H1 (cell line): ENCODE measurements at regions not wholly inside any gene's neighbourhood (a gene's known extent, or its start where the extent isn't known, plus 50 kb on each side); places are given as distances from the start of the nearest gene placed in this dataset.

Experiments
- CTCF ChIA-PET: fragments of 300-600 bp; sonication (Branson Sonifier 250); formaldehyde crosslinking; loops from one replicate; lab custom pipeline; 2021; ENCODE audit not compliant: partially characterized antibody; lab: Charles Lee
- POLR2A ChIA-PET: fragments of 300-600 bp; sonication (Branson Sonifier 250); formaldehyde crosslinking; loops from one replicate; lab custom pipeline; 2021; ENCODE audit warnings: inconsistent platforms; ENCODE audit not compliant: partially characterized antibody; lab: Charles Lee
- DNase-seq, 2 experiments: peaks; one replicate each; pipeline versions ENCODE4 v3.0.0 to v3.0.0-alpha.2; 2010 to 2022; ENCODE audit warnings: low spot score in 2 of 2, low read depth in 1 of 2, mixed read lengths in 1 of 2
- FAIRE-seq: peaks from 2 replicates; lab custom pipeline; 2011; peaks lifted over from hg19 to GRCh38; lab: Jason Lieb, UNC
- H2AFZ ChIP-seq: 2 replicates; pipeline ENCODE4 v1.8.1; 2012; ENCODE audit warnings: low read length, inconsistent platforms
- H2AK5ac ChIP-seq: 2 replicates; pipeline ENCODE4 v1.6.1; 2013; ENCODE audit warnings: low read depth, low read length
- H2BK120ac ChIP-seq: replicated peaks from 2 replicates; pipeline ENCODE3; 2013; ENCODE audit warnings: low read depth, low read length, inconsistent platforms
- H2BK12ac ChIP-seq: 2 replicates; pipeline ENCODE4 v1.6.1; 2013; ENCODE audit warnings: low read depth, low read length
- H2BK15ac ChIP-seq: 2 replicates; pipeline ENCODE4 v1.6.1; 2013; ENCODE audit warnings: low read length
- H2BK20ac ChIP-seq: 2 replicates; pipeline ENCODE4 v1.6.1; 2013; ENCODE audit warnings: low read length
- H2BK5ac ChIP-seq: 2 replicates; pipeline ENCODE4 v1.6.1; 2013; ENCODE audit warnings: low read depth, low read length
- H3K14ac ChIP-seq: 2 replicates; pipeline ENCODE4 v1.6.1; 2013; ENCODE audit warnings: inconsistent platforms; ENCODE audit not compliant: insufficient read length
- H3K18ac ChIP-seq: 2 replicates; pipeline ENCODE4 v1.6.1; 2013; ENCODE audit warnings: low read length; ENCODE audit errors: extremely low read depth
- H3K23ac ChIP-seq: 2 replicates; pipeline ENCODE4 v1.6.1; 2013; ENCODE audit warnings: inconsistent platforms; ENCODE audit not compliant: insufficient read length
- H3K23me2 ChIP-seq: 2 replicates; pipeline ENCODE4 v1.6.1; 2013; ENCODE audit warnings: low read depth, low read length
- H3K27ac ChIP-seq: 2 replicates; pipeline ENCODE4 v1.6.1; 2011; ENCODE audit warnings: low read depth, low read length, inconsistent platforms
- H3K27me3 ChIP-seq, 4 experiments: replicated peaks in 1 of 4; 1 replicate in 1 of 4; 2 replicates in 3 of 4; pipeline versions ENCODE4 v1.6.1 to v1.8.1; 2011 to 2013; ENCODE audit warnings: low read length in 3 of 4, mild to moderate bottlenecking in 3 of 4, inconsistent platforms in 2 of 4, mixed read lengths in 2 of 4, moderate library complexity in 1 of 4; ENCODE audit not compliant: control insufficient read depth in 3 of 4, insufficient read depth in 3 of 4; ENCODE audit errors: extremely low read depth in 1 of 4
- H3K36me3 ChIP-seq, 4 experiments: 2 replicates each; pipeline versions ENCODE4 v1.6.1 to v1.8.1; 2011 to 2013; ENCODE audit warnings: mild to moderate bottlenecking in 4 of 4, low read length in 3 of 4, moderate library complexity in 2 of 4, control low read depth in 1 of 4, inconsistent platforms in 1 of 4; ENCODE audit not compliant: insufficient read depth in 4 of 4, control insufficient read depth in 2 of 4
- H3K4ac ChIP-seq: replicated peaks from 2 replicates; pipeline ENCODE3; 2013; ENCODE audit warnings: low read length, low read depth, mixed read lengths, inconsistent platforms; ENCODE audit not compliant: insufficient read length
- H3K4me1 ChIP-seq, 4 experiments: replicated peaks in 1 of 4; 1 replicate in 1 of 4; 2 replicates in 3 of 4; pipeline versions ENCODE4 v1.6.1 to v1.8.1; 2011 to 2013; ENCODE audit warnings: low read length in 3 of 4, inconsistent platforms in 2 of 4, mixed read lengths in 1 of 4; ENCODE audit not compliant: insufficient read depth in 4 of 4, control insufficient read depth in 3 of 4
- H3K4me2 ChIP-seq, 2 experiments: 2 replicates each; pipeline versions ENCODE4 v1.6.1 to v1.8.1; 2011 to 2013; ENCODE audit warnings: low read depth in 2 of 2, low read length in 2 of 2, control low read depth in 1 of 2, inconsistent platforms in 1 of 2, mild to moderate bottlenecking in 1 of 2; ENCODE audit not compliant: insufficient read depth in 1 of 2
- H3K4me3 ChIP-seq, 4 experiments: fragments of 200-600, 300-600 bp in 1 of 4; sonication (generic), shearing (Covaris generic), sonication (Bioruptor Twin) in 1 of 4; 2 replicates each; pipeline versions ENCODE4 v1.5.1 to v1.8.1; 2011 to 2016; ENCODE audit warnings: low read length in 4 of 4, low read depth in 3 of 4, control low read depth in 2 of 4, inconsistent platforms in 2 of 4, mild to moderate bottlenecking in 2 of 4, mixed read lengths in 1 of 4, moderate library complexity in 1 of 4; ENCODE audit not compliant: insufficient read depth in 2 of 4; ENCODE audit errors: extremely low read depth in 1 of 4
- H3K56ac ChIP-seq: replicated peaks from 2 replicates; pipeline ENCODE3; 2013; ENCODE audit warnings: low read depth, mild to moderate bottlenecking, mixed read lengths, low read length, inconsistent platforms; ENCODE audit not compliant: insufficient read length
- H3K79me1 ChIP-seq: 2 replicates; pipeline ENCODE4 v1.6.1; 2013; ENCODE audit warnings: low read depth, low read length, control low read depth
- H3K79me2 ChIP-seq, 2 experiments: 2 replicates each; pipeline versions ENCODE4 v1.6.1 to v1.8.1; 2012 to 2013; ENCODE audit warnings: low read length in 2 of 2, mild to moderate bottlenecking in 2 of 2, inconsistent platforms in 1 of 2; ENCODE audit not compliant: insufficient read depth in 2 of 2, control insufficient read depth in 1 of 2
- H3K9ac ChIP-seq, 4 experiments: replicated peaks in 1 of 4; 1 replicate in 1 of 4; 2 replicates in 3 of 4; pipeline versions ENCODE4 v1.6.1 to v1.8.1; 2011 to 2013; ENCODE audit warnings: low read depth in 3 of 4, low read length in 3 of 4, control low read depth in 2 of 4, mild to moderate bottlenecking in 2 of 4, moderate library complexity in 2 of 4, inconsistent platforms in 1 of 4; ENCODE audit errors: extremely low read depth in 1 of 4
- H3K9me3 ChIP-seq, 2 experiments: 2 replicates each; pipeline versions ENCODE4 v1.6.1 to v1.8.1; 2012 to 2013; ENCODE audit warnings: mild to moderate bottlenecking in 2 of 2, moderate library complexity in 2 of 2, control low read depth in 1 of 2, inconsistent platforms in 1 of 2, low read depth in 1 of 2, low read length in 1 of 2, mixed read lengths in 1 of 2; ENCODE audit not compliant: insufficient read depth in 2 of 2
- H4K20me1 ChIP-seq, 2 experiments: replicated peaks in 1 of 2; 2 replicates each; pipeline versions ENCODE3 to v1.8.1; 2011 to 2013; ENCODE audit warnings: inconsistent platforms in 2 of 2, low read length in 2 of 2, mild to moderate bottlenecking in 1 of 2; ENCODE audit not compliant: insufficient read depth in 2 of 2, control insufficient read depth in 1 of 2
- H4K5ac ChIP-seq: 2 replicates; pipeline ENCODE4 v1.6.1; 2013; ENCODE audit warnings: low read length, low read depth, mixed read lengths, inconsistent platforms; ENCODE audit not compliant: insufficient read length
- H4K8ac ChIP-seq: 2 replicates; pipeline ENCODE4 v1.8.0; 2013; ENCODE audit warnings: mild to moderate bottlenecking, moderate library complexity, low read length, inconsistent platforms; ENCODE audit not compliant: insufficient read depth; ENCODE audit errors: extremely low read depth
- H4K91ac ChIP-seq: replicated peaks from 2 replicates; pipeline ENCODE3; 2013; ENCODE audit warnings: low read length, mixed read lengths, inconsistent platforms; ENCODE audit not compliant: insufficient read length
- CTCF ChIP-seq, 3 experiments: IDR thresholded peaks; 1 replicate in 2 of 3; 2 replicates in 1 of 3; pipeline versions ENCODE4 v1.5.1 to v1.6.1; 2011; ENCODE audit warnings: low read length in 3 of 3, mild to moderate bottlenecking in 3 of 3, inconsistent platforms in 2 of 3, low read depth in 1 of 3, moderate library complexity in 1 of 3; ENCODE audit not compliant: insufficient read depth in 1 of 3; ENCODE audit errors: control extremely low read depth in 1 of 3
- MAFK ChIP-seq: IDR thresholded peaks from 2 replicates; pipeline ENCODE4 v1.6.1; 2012; ENCODE audit warnings: low read depth, mild to moderate bottlenecking, improper control_type of control experiment, low read length
- WGBS, 2 experiments: shearing (Covaris generic) in 1 of 2; methylation state at CpG; one replicate each; pipeline versions ENCODE4 v1.1.6 to v1.1.7; 2013 to 2015; ENCODE audit warnings: low lambda C conversion rate in 2 of 2, mixed read lengths in 2 of 2, inconsistent platforms in 1 of 2, low coverage in 1 of 2, missing lambda C conversion rate in 1 of 2; ENCODE audit not compliant: insufficient replicate concordance in 2 of 2, insufficient coverage in 1 of 2, insufficient read length in 1 of 2; ENCODE audit errors: extremely low coverage in 1 of 2, missing lambda C conversion rate in 1 of 2; 5-methylcytosine and 5-hydroxymethylcytosine counted together

GRCh38 chr4:66246643-66247042 lies 576.4 kb upstream of the EPHA5 start:
- WGBS, 2 experiments: 0% methylated on average over 1 of the region's 1 CpG; no CpG with 5 or more reads in 1 of the 2 experiments
- no peaks in the 10 kb centered on the region for H3K36me3 ChIP-seq
- H2BK12ac ChIP-seq: no peak overlapping the region
- H2BK5ac ChIP-seq: no peak overlapping the region
- no peak overlapping the region for H2BK15ac ChIP-seq
- H2AFZ ChIP-seq: no peak overlapping the region
- no peak overlapping the region for H3K27ac ChIP-seq
- no peak overlapping the region for H3K23ac ChIP-seq
- H3K9me3 ChIP-seq: no peaks in the 10 kb centered on the region
- H3K56ac ChIP-seq: no peak overlapping the region
- no peak overlapping the region for H2BK120ac ChIP-seq
- H4K91ac ChIP-seq: no peak overlapping the region
- DNase-seq (no peak), FAIRE-seq (no peak)
- no peaks in the 10 kb centered on the region for H3K79me1 ChIP-seq
- no peak overlapping the region for H2BK20ac ChIP-seq
- POLR2A ChIA-PET: no interaction called here
- H3K27me3 ChIP-seq: no peaks in the 10 kb centered on the region
- no peak overlapping the region for H3K4me2 ChIP-seq
- no peak overlapping the region for H3K4ac ChIP-seq
- no peak for TF ChIP-seq MAFK
- TF ChIP-seq CTCF (IDR thresholded peaks at IDR 0.05; ENCODE audit: control extremely low read depth in 1 of 3, insufficient read depth in 1 of 3, low read depth in 1 of 3, low read length in 3 of 3): no peak
- H3K14ac ChIP-seq: no peak overlapping the region
- no peak overlapping the region for H2AK5ac ChIP-seq
- H4K20me1 ChIP-seq: no peaks in the 10 kb centered on the region
- no peak overlapping the region for H4K8ac ChIP-seq
- no peak overlapping the region for H3K4me3 ChIP-seq
- H3K18ac ChIP-seq: no peak overlapping the region
- H3K4me1 ChIP-seq: no peaks in the 10 kb centered on the region
- CTCF ChIA-PET: no interaction called here
- H3K9ac ChIP-seq: no peak overlapping the region
- H3K23me2 ChIP-seq: no peaks in the 10 kb centered on the region
- no peak overlapping the region for H4K5ac ChIP-seq
- H3K79me2 ChIP-seq: no peaks in the 10 kb centered on the region
